SK-N-SH treated with all-trans-retinoic acid at 6 μM for 48 hours (cell line): ENCODE measurements at regions not wholly inside any gene's neighbourhood (a gene's known extent, or its start where the extent isn't known, plus 50 kb on each side); places are given as distances from the start of the nearest gene placed in this dataset.

Experiments
- ATAC-seq: fragments of 200-7000 bp; cut with Tn5 transposase; 3 replicates; pipeline ENCODE4 v1.9.1; 2020; ENCODE audit warnings: mild to moderate bottlenecking, moderate library complexity
- BACH2 ChIP-seq: fragments of 250-450 bp; sonication (Bioruptor Pico); IDR thresholded peaks from 2 replicates; pipeline ENCODE4 v1.9.0; 2021; ENCODE audit warnings: mild to moderate bottlenecking, borderline replicate concordance
- ESRRG ChIP-seq: fragments of 250-450 bp; sonication (Bioruptor Pico); IDR thresholded peaks from 2 replicates; pipeline ENCODE4 v1.6.1; 2021; ENCODE audit warnings: mild to moderate bottlenecking
- SNAI2 ChIP-seq: fragments of 250-450 bp; sonication (Bioruptor Pico); IDR thresholded peaks from 2 replicates; pipeline ENCODE4 v1.5.0; 2020; ENCODE audit warnings: mild to moderate bottlenecking, moderate library complexity
- TCF4 ChIP-seq: fragments of 250-450 bp; sonication (Bioruptor Pico); IDR thresholded peaks from 2 replicates; pipeline ENCODE4 v1.8.0; 2021; ENCODE audit warnings: mild to moderate bottlenecking, moderate library complexity, borderline replicate concordance
- TOX ChIP-seq: fragments of 250-450 bp; sonication (Bioruptor Pico); IDR thresholded peaks from 2 replicates; pipeline ENCODE4 v1.8.0; 2021; ENCODE audit warnings: mild to moderate bottlenecking, moderate library complexity, borderline replicate concordance
- ZC3H10 ChIP-seq: fragments of 250-450 bp; sonication (Bioruptor Pico); IDR thresholded peaks from 2 replicates; pipeline ENCODE4 v1.5.1; 2021; ENCODE audit warnings: mild to moderate bottlenecking, moderate library complexity
- ZFP3 ChIP-seq: fragments of 250-450 bp; sonication (Bioruptor Pico); IDR thresholded peaks from 2 replicates; pipeline ENCODE4 v1.5.0; 2020; ENCODE audit warnings: mild to moderate bottlenecking, moderate library complexity
- ZFP30 ChIP-seq: fragments of 450-650 bp; formaldehyde crosslinking; IDR thresholded peaks from 2 replicates; pipeline ENCODE4 v1.5.0; 2022; ENCODE audit warnings: mild to moderate bottlenecking, moderate library complexity
- ZNF565 ChIP-seq: fragments of 450-650 bp; formaldehyde crosslinking; conservative IDR thresholded peaks from 2 replicates; pipeline ENCODE4 v1.5.0; 2020; ENCODE audit warnings: low read depth, mild to moderate bottlenecking, moderate library complexity
- ZNF70 ChIP-seq: fragments of 450-650 bp; formaldehyde crosslinking; IDR thresholded peaks from 2 replicates; pipeline ENCODE4 v1.5.0; 2020; ENCODE audit warnings: mild to moderate bottlenecking, moderate library complexity
- TF ChIP-seq, protein P1 (sequence below): fragments of 250-450 bp; sonication (Bioruptor Pico); IDR thresholded peaks from 2 replicates; pipeline ENCODE4 v1.5.0; 2020; ENCODE audit warnings: mild to moderate bottlenecking, moderate library complexity
- TF ChIP-seq, protein P2 (sequence below): fragments of 250-450 bp; sonication (Bioruptor Pico); IDR thresholded peaks from 2 replicates; pipeline ENCODE4 v1.5.1; 2020; ENCODE audit warnings: low read depth, mild to moderate bottlenecking, moderate library complexity
- TF ChIP-seq, protein P3 (sequence below): fragments of 250-450 bp; sonication (Bioruptor Pico); IDR thresholded peaks from 2 replicates; pipeline ENCODE4 v1.5.1; 2021; ENCODE audit warnings: mild to moderate bottlenecking, moderate library complexity
- TF ChIP-seq, protein P4 (sequence below): fragments of 250-450 bp; sonication (Bioruptor Pico); IDR thresholded peaks from 2 replicates; pipeline ENCODE4 v1.8.0; 2021; ENCODE audit warnings: low read depth, mild to moderate bottlenecking, moderate library complexity, borderline replicate concordance
- TF ChIP-seq, protein P5 (sequence below): fragments of 250-450 bp; sonication (Bioruptor Pico); IDR thresholded peaks from 2 replicates; pipeline ENCODE4 v1.8.0; 2020; ENCODE audit warnings: mild to moderate bottlenecking, moderate library complexity, borderline replicate concordance

GRCh38 chr13:86572115-86572514, 772.9 kb upstream of the SLITRK6 start (continued):
- TF ChIP-seq, protein P1, sequence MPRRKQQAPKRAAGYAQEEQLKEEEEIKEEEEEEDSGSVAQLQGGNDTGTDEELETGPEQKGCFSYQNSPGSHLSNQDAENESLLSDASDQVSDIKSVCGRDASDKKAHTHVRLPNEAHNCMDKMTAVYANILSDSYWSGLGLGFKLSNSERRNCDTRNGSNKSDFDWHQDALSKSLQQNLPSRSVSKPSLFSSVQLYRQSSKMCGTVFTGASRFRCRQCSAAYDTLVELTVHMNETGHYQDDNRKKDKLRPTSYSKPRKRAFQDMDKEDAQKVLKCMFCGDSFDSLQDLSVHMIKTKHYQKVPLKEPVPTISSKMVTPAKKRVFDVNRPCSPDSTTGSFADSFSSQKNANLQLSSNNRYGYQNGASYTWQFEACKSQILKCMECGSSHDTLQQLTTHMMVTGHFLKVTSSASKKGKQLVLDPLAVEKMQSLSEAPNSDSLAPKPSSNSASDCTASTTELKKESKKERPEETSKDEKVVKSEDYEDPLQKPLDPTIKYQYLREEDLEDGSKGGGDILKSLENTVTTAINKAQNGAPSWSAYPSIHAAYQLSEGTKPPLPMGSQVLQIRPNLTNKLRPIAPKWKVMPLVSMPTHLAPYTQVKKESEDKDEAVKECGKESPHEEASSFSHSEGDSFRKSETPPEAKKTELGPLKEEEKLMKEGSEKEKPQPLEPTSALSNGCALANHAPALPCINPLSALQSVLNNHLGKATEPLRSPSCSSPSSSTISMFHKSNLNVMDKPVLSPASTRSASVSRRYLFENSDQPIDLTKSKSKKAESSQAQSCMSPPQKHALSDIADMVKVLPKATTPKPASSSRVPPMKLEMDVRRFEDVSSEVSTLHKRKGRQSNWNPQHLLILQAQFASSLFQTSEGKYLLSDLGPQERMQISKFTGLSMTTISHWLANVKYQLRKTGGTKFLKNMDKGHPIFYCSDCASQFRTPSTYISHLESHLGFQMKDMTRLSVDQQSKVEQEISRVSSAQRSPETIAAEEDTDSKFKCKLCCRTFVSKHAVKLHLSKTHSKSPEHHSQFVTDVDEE (CRISPR knock-in tag), result no peak
- no peak for TF ChIP-seq SNAI2 (CRISPR knock-in tag)

GRCh38 chr13:86579662-86580061, 780.4 kb upstream of the SLITRK6 start:
- ATAC-seq, result no peak
- no peak for TF ChIP-seq ZFP30 (CRISPR knock-in tag)
- no peak for TF ChIP-seq ZC3H10 (CRISPR knock-in tag)
- TF ChIP-seq, protein P2, sequence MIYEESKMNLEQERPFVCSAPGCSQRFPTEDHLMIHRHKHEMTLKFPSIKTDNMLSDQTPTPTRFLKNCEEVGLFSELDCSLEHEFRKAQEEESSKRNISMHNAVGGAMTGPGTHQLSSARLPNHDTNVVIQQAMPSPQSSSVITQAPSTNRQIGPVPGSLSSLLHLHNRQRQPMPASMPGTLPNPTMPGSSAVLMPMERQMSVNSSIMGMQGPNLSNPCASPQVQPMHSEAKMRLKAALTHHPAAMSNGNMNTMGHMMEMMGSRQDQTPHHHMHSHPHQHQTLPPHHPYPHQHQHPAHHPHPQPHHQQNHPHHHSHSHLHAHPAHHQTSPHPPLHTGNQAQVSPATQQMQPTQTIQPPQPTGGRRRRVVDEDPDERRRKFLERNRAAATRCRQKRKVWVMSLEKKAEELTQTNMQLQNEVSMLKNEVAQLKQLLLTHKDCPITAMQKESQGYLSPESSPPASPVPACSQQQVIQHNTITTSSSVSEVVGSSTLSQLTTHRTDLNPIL, result no peak
- no peak for TF ChIP-seq ZNF565
- TF ChIP-seq, protein P3, sequence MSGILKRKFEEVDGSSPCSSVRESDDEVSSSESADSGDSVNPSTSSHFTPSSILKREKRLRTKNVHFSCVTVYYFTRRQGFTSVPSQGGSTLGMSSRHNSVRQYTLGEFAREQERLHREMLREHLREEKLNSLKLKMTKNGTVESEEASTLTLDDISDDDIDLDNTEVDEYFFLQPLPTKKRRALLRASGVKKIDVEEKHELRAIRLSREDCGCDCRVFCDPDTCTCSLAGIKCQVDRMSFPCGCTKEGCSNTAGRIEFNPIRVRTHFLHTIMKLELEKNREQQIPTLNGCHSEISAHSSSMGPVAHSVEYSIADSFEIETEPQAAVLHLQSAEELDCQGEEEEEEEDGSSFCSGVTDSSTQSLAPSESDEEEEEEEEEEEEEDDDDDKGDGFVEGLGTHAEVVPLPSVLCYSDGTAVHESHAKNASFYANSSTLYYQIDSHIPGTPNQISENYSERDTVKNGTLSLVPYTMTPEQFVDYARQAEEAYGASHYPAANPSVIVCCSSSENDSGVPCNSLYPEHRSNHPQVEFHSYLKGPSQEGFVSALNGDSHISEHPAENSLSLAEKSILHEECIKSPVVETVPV, result no peak
- TF ChIP-seq, all 23 proteins: peak for 0

- ATAC-seq, result no peak
- TF ChIP-seq ZFP3, result no peak
- no peak for TF ChIP-seq ZNF565
- TF ChIP-seq ESRRG (CRISPR knock-in tag), result no peak
- TF ChIP-seq SNAI2 (CRISPR knock-in tag), result no peak
- TF ChIP-seq ZNF70 (CRISPR knock-in tag), result no peak
- no peak for TF ChIP-seq ZC3H10 (CRISPR knock-in tag)
- TF ChIP-seq TCF4 (CRISPR knock-in tag), result no peak
- TF ChIP-seq, protein P2, result no peak
- TF ChIP-seq, protein P3, result no peak
- TF ChIP-seq, protein P1 (CRISPR knock-in tag), result no peak
- TF ChIP-seq TOX (CRISPR knock-in tag), result no peak
- TF ChIP-seq BACH2 (CRISPR knock-in tag), result no peak
- TF ChIP-seq, protein P4, sequence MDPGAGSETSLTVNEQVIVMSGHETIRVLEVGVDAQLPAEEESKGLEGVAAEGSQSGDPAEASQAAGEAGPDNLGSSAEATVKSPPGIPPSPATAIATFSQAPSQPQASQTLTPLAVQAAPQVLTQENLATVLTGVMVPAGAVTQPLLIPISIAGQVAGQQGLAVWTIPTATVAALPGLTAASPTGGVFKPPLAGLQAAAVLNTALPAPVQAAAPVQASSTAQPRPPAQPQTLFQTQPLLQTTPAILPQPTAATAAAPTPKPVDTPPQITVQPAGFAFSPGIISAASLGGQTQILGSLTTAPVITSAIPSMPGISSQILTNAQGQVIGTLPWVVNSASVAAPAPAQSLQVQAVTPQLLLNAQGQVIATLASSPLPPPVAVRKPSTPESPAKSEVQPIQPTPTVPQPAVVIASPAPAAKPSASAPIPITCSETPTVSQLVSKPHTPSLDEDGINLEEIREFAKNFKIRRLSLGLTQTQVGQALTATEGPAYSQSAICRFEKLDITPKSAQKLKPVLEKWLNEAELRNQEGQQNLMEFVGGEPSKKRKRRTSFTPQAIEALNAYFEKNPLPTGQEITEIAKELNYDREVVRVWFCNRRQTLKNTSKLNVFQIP (CRISPR knock-in tag), result no peak
- TF ChIP-seq, protein P5, sequence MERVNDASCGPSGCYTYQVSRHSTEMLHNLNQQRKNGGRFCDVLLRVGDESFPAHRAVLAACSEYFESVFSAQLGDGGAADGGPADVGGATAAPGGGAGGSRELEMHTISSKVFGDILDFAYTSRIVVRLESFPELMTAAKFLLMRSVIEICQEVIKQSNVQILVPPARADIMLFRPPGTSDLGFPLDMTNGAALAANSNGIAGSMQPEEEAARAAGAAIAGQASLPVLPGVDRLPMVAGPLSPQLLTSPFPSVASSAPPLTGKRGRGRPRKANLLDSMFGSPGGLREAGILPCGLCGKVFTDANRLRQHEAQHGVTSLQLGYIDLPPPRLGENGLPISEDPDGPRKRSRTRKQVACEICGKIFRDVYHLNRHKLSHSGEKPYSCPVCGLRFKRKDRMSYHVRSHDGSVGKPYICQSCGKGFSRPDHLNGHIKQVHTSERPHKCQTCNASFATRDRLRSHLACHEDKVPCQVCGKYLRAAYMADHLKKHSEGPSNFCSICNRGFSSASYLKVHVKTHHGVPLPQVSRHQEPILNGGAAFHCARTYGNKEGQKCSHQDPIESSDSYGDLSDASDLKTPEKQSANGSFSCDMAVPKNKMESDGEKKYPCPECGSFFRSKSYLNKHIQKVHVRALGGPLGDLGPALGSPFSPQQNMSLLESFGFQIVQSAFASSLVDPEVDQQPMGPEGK, result no peak
These were observed 782.5 kb upstream of the SLITRK6 start for GRCh38 chr13:86581706-86582105.
